ACC112 (cell line): ENCODE measurements at regions not wholly inside any gene's neighbourhood (a gene's known extent, or its start where the extent isn't known, plus 50 kb on each side); places are given as distances from the start of the nearest gene placed in this dataset.
"Not testable (repeated sequence)": the region's sequence is repeated elsewhere in the genome, so short reads cannot be mapped to it uniquely, and the experiment has no call there.

Experiments used
- H2AFZ ChIP-seq: fragments of 200-600 bp; sonication (generic); one replicate; pipeline ENCODE4 v1.6.0; 2017; ENCODE audit warnings: antibody characterized with exemption, low read length; ENCODE audit not compliant: unreplicated experiment
- H3K27ac ChIP-seq: fragments of 200-600 bp; sonication (generic); 2 replicates; pipeline ENCODE4 v1.5.1; 2014; ENCODE audit warnings: low read depth, mild to moderate bottlenecking, antibody characterized with exemption, low read length, moderate library complexity
- H3K27me3 ChIP-seq: fragments of 200-600 bp; sonication (generic); 2 replicates; pipeline ENCODE4 v1.6.1; 2014; ENCODE audit warnings: mild to moderate bottlenecking, antibody characterized with exemption, low read length, moderate library complexity, mixed read lengths; ENCODE audit not compliant: insufficient read depth
- H3K36me3 ChIP-seq: fragments of 200-600 bp; sonication (generic); 2 replicates; pipeline ENCODE4 v1.6.1; 2016; ENCODE audit warnings: mild to moderate bottlenecking, antibody characterized with exemption, low read length, moderate library complexity, mixed read lengths; ENCODE audit not compliant: insufficient read depth
- H3K4me1 ChIP-seq: fragments of 200-600 bp; sonication (generic); one replicate; pipeline ENCODE4 v1.6.1; 2016; ENCODE audit warnings: low read length, mixed read lengths; ENCODE audit not compliant: insufficient read depth, unreplicated experiment, control insufficient read depth
- H3K4me3 ChIP-seq: fragments of 200-600 bp; sonication (generic); 2 replicates; pipeline ENCODE4 v1.5.1; 2014; ENCODE audit warnings: mild to moderate bottlenecking, low read depth, low read length
- H3K79me2 ChIP-seq: fragments of 200-600 bp; sonication (generic); one replicate; pipeline ENCODE4 v1.6.0; 2016; ENCODE audit warnings: low read length; ENCODE audit not compliant: control insufficient read depth, unreplicated experiment, insufficient read depth

- no peaks in the 10 kb centered on the region for H3K79me2 ChIP-seq
- no peaks in the 10 kb centered on the region for H3K27me3 ChIP-seq
- no peaks in the 10 kb centered on the region for H3K36me3 ChIP-seq
- no peak overlapping the region for H3K4me3 ChIP-seq
- H3K4me1 ChIP-seq = no peaks in the 10 kb centered on the region
- H3K27ac ChIP-seq = no peak overlapping the region
- no peak overlapping the region for H2AFZ ChIP-seq
These were observed 1416.8 kb upstream of the GOT2 start for GRCh38 chr16:60150907-60151306.

DNA sequence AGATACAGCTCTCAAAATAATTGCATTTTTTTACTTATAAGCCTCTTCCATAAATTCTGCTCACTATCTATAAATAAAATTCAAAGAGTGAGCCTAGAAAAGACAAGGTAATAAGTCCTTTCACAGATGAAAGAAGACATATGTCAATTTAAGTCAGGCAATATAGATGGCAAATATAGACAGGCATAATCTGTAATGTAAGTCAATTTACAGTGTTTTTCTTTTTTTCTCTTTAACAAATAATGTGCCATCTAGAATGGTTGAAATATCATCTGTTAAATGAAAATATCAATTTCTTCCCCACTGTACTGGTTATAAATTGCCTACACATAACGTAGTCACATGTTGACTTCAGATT lies 1409.2 kb upstream of the GOT2 start:
- Histone ChIP-seq H2AFZ (no peak overlapping the region), H3K79me2 (no peaks in the 10 kb centered on the region), H3K36me3 (no peaks in the 10 kb centered on the region), H3K27me3 (no peaks in the 10 kb centered on the region), H3K4me1 (no peaks in the 10 kb centered on the region), H3K4me3 (no peak overlapping the region), H3K27ac (peak overlapping the region; percentile 32; the same call in 1 of the 2 replicates)

- Histone ChIP-seq H2AFZ (no peak overlapping the region), H3K4me1 (no peaks in the 10 kb centered on the region)
These were observed 1408.7 kb upstream of the GOT2 start for GRCh38 chr16:60142619-60143347.

GRCh38 chr16:60137891-60138290 lies 1403.8 kb upstream of the GOT2 start:
- no peaks in the 10 kb centered on the region for H3K27me3 ChIP-seq
- H3K4me3 ChIP-seq = no peak overlapping the region
- H3K27ac ChIP-seq = no peak overlapping the region
- no peak overlapping the region for H2AFZ ChIP-seq
- no peaks in the 10 kb centered on the region for H3K4me1 ChIP-seq
- no peaks in the 10 kb centered on the region for H3K36me3 ChIP-seq
- H3K79me2 ChIP-seq = no peaks in the 10 kb centered on the region

More at GRCh38 chr16:60142619-60143347, 1408.7 kb upstream of the GOT2 start:
- peak overlapping the region; percentile 32 for H3K27ac ChIP-seq
- H3K27me3 ChIP-seq = no peaks in the 10 kb centered on the region
- H3K79me2 ChIP-seq = no peaks in the 10 kb centered on the region
- H3K4me3 ChIP-seq = no peak overlapping the region
- no peaks in the 10 kb centered on the region for H3K36me3 ChIP-seq

GRCh38 chr16:60127196-60127595 lies 1393.1 kb upstream of the GOT2 start:
- H3K4me1 ChIP-seq = no peaks in the 10 kb centered on the region

GRCh38 chr16:60126115-60126514 lies 1392.0 kb upstream of the GOT2 start:
- not testable (repeated sequence) for H3K79me2 ChIP-seq

More at GRCh38 chr16:60127196-60127595, 1393.1 kb upstream of the GOT2 start:
- Histone ChIP-seq H3K36me3 (no peaks in the 10 kb centered on the region), H3K4me3 (no peak overlapping the region), H3K79me2 (no peaks in the 10 kb centered on the region), H2AFZ (no peak overlapping the region), H3K27ac (no peak overlapping the region), H3K27me3 (no peaks in the 10 kb centered on the region)

GRCh38 chr16:60123392-60124023 lies 1389.4 kb upstream of the GOT2 start:
- H3K79me2 ChIP-seq = no peaks in the 10 kb centered on the region
- no peak overlapping the region for H2AFZ ChIP-seq
- H3K36me3 ChIP-seq = no peaks in the 10 kb centered on the region
- no peaks in the 10 kb centered on the region for H3K27me3 ChIP-seq
- H3K4me3 ChIP-seq = no peak overlapping the region
- no peak overlapping the region for H3K27ac ChIP-seq
- no peaks in the 10 kb centered on the region for H3K4me1 ChIP-seq

More at GRCh38 chr16:60126115-60126514, 1392.0 kb upstream of the GOT2 start:
- H3K27me3 ChIP-seq, H3K27ac ChIP-seq, H2AFZ ChIP-seq, H3K4me3 ChIP-seq, H3K36me3 ChIP-seq, H3K4me1 ChIP-seq: not testable (repeated sequence)

GRCh38 chr16:60120586-60120985 lies 1386.5 kb upstream of the GOT2 start:
- Histone ChIP-seq H3K79me2 (no peaks in the 10 kb centered on the region), H3K4me3 (no peak overlapping the region), H3K27ac (no peak overlapping the region), H2AFZ (no peak overlapping the region), H3K27me3 (no peaks in the 10 kb centered on the region), H3K4me1 (no peaks in the 10 kb centered on the region), H3K36me3 (no peaks in the 10 kb centered on the region)

GRCh38 chr16:60110531-60110930 lies 1376.4 kb upstream of the GOT2 start:
- Histone ChIP-seq H3K79me2 (no peaks in the 10 kb centered on the region), H3K27ac (no peak overlapping the region), H3K27me3 (no peaks in the 10 kb centered on the region), H3K4me1 (no peaks in the 10 kb centered on the region), H3K4me3 (no peak overlapping the region), H3K36me3 (no peaks in the 10 kb centered on the region), H2AFZ (no peak overlapping the region)

DNA sequence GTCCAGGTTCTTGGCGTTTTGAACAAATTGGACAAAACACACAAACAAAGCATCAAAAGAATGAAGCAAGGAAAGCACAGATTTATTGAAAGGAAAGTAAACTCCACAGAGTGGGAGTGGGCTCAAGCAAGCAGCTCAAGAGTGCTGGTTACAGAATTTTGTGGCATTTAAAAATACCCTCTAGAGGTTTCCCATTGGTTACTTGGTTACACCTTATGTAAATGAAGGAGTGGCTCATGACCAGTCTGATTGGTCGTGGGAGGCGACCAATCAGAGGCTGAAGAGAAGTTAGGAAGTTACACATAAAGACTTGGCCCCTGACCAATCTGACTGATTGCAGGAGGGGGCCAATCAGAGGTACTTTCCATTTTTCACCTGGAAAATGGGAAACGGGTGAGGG lies 1373.8 kb upstream of the GOT2 start:
- Histone ChIP-seq H3K79me2 (no peaks in the 10 kb centered on the region), H2AFZ (no peak overlapping the region), H3K27ac (no peak overlapping the region), H3K36me3 (no peaks in the 10 kb centered on the region), H3K4me3 (no peak overlapping the region), H3K27me3 (no peaks in the 10 kb centered on the region), H3K4me1 (no peaks in the 10 kb centered on the region)

DNA sequence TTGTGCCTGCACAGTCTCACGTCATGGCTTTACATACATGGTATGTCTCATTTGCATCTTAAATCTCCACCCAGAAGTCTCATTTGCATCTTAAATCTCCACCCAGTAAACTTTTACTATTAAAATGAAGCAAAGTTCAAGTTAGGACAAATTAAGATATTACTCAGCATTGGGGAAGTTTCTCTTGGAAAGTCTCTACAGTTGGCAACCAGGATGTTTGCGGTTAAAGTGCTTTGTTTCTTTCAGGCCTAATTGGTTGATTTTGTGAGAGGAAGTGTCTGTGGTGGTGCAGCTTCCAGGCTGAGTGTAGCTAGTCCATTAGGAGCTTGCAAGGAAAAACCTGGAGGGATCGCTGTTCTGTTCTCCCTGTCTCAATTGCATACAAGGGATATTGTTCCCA lies 1373.3 kb upstream of the GOT2 start:
- no peaks in the 10 kb centered on the region for H3K79me2 ChIP-seq
- no peak overlapping the region for H3K27ac ChIP-seq
- H2AFZ ChIP-seq = no peak overlapping the region
- no peak overlapping the region for H3K4me3 ChIP-seq
- no peaks in the 10 kb centered on the region for H3K4me1 ChIP-seq
- no peaks in the 10 kb centered on the region for H3K36me3 ChIP-seq
- no peaks in the 10 kb centered on the region for H3K27me3 ChIP-seq
